ENCODE measurements at regions not wholly inside any gene's neighbourhood (a gene's known extent, or its start where the extent isn't known, plus 50 kb on each side); places are given as distances from the start of the nearest gene placed in this dataset.

DNA sequence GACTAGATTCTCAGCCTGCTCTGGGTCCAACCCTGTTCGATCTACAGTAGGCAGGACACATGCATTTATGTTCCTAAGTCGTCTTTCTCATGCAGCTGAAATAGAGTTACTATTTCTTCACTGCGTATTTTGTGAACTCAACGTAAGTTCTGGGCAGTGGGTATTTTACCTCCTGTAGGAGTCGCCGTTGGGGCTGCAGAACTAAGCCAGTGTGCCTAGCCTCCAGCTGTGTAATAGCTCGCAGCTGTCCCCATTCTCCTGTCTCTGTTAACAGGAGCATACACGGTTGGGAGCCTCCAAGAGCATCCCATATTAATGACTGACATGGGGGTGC, 58.4 kb upstream of the HRH1 start:
- TF ChIP-seq, protein P1, sequence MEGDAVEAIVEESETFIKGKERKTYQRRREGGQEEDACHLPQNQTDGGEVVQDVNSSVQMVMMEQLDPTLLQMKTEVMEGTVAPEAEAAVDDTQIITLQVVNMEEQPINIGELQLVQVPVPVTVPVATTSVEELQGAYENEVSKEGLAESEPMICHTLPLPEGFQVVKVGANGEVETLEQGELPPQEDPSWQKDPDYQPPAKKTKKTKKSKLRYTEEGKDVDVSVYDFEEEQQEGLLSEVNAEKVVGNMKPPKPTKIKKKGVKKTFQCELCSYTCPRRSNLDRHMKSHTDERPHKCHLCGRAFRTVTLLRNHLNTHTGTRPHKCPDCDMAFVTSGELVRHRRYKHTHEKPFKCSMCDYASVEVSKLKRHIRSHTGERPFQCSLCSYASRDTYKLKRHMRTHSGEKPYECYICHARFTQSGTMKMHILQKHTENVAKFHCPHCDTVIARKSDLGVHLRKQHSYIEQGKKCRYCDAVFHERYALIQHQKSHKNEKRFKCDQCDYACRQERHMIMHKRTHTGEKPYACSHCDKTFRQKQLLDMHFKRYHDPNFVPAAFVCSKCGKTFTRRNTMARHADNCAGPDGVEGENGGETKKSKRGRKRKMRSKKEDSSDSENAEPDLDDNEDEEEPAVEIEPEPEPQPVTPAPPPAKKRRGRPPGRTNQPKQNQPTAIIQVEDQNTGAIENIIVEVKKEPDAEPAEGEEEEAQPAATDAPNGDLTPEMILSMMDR (IDR thresholded peaks at IDR 0.05) = no peak
- TF ChIP-seq POLR2A (IDR thresholded peaks at IDR 0.05) = no peak
- no peak for TF ChIP-seq POLR2AphosphoS5 (IDR thresholded peaks at IDR 0.05; ENCODE audit: insufficient read depth in 1 of 2, low read depth in 1 of 2)

Measured in vagina (tissue), 2 donors.